Neural cell (in vitro differentiated cells): ENCODE measurements at regions not wholly inside any gene's neighbourhood (a gene's known extent, or its start where the extent isn't known, plus 50 kb on each side); places are given as distances from the start of the nearest gene placed in this dataset.

Experiments
- CTCF ChIP-seq: fragments of 450-650 bp; IDR thresholded peaks from 2 replicates; pipeline ENCODE4 v1.5.1; 2014; ENCODE audit warnings: antibody characterized with exemption, mild to moderate bottlenecking, moderate library complexity; ENCODE audit not compliant: poor library complexity, severe bottlenecking
- EP300 ChIP-seq: fragments of 450-650 bp; conservative IDR thresholded peaks from 2 replicates; pipeline ENCODE4 v1.6.1; 2014; ENCODE audit warnings: antibody characterized with exemption, mild to moderate bottlenecking, moderate library complexity; ENCODE audit not compliant: poor library complexity, severe bottlenecking
- EZH2 ChIP-seq: fragments of 200-600, 300-800 bp; shearing (Covaris generic), sonication (generic); IDR thresholded peaks from 2 replicates; pipeline ENCODE4 v1.6.1; 2014; ENCODE audit warnings: antibody characterized with exemption, low read length, borderline replicate concordance, mild to moderate bottlenecking; ENCODE audit not compliant: insufficient read depth, poor library complexity, severe bottlenecking
- MXI1 ChIP-seq: fragments of 450-650 bp; conservative IDR thresholded peaks from 2 replicates; pipeline ENCODE4 v1.6.1; 2014; ENCODE audit warnings: antibody characterized with exemption, mild to moderate bottlenecking; ENCODE audit not compliant: poor library complexity, severe bottlenecking
- POLR2AphosphoS5 ChIP-seq: IDR thresholded peaks from 2 replicates; pipeline ENCODE4 v1.6.1; 2012
- RAD21 ChIP-seq: fragments of 450-650 bp; conservative IDR thresholded peaks from 2 replicates; pipeline ENCODE4 v1.6.1; 2014; ENCODE audit warnings: antibody characterized with exemption, mild to moderate bottlenecking, moderate library complexity
- REST ChIP-seq: IDR thresholded peaks from 2 replicates; pipeline ENCODE4 v1.6.1; 2012; ENCODE audit warnings: borderline replicate concordance
- SMC3 ChIP-seq: fragments of 450-650 bp; conservative IDR thresholded peaks from 2 replicates; pipeline ENCODE4 v1.6.1; 2014; ENCODE audit warnings: antibody characterized with exemption, mild to moderate bottlenecking, moderate library complexity; ENCODE audit not compliant: poor library complexity
- TAF1 ChIP-seq: IDR thresholded peaks from 2 replicates; pipeline ENCODE4 v1.6.1; 2012; ENCODE audit warnings: low read depth

- TF ChIP-seq CTCF (no peak), EP300 (no peak), EZH2 (no peak), POLR2AphosphoS5 (no peak), SMC3 (no peak), TAF1 (no peak), RAD21 (no peak), MXI1 (no peak), REST (no peak)
These were observed 1290.1 kb downstream of the TBC1D22A start for GRCh38 chr22:48052621-48052890.
